ENCODE measurements at regions not wholly inside any gene's neighbourhood (a gene's known extent, or its start where the extent isn't known, plus 50 kb on each side); places are given as distances from the start of the nearest gene placed in this dataset.

GRCh38 chr5:126315341-126315740, 107.9 kb upstream of the GRAMD2B start:
- DNase-seq: no peak

GRCh38 chr5:126332326-126332725, 90.9 kb upstream of the GRAMD2B start:
- DNase-seq: no peak

- DNase-seq: no peak
Observed at GRCh38 chr5:126334760-126335159, 88.4 kb upstream of the GRAMD2B start.

- no peak for DNase-seq
Observed at GRCh38 chr5:126335886-126336285, 87.3 kb upstream of the GRAMD2B start.

GRCh38 chr5:126338635-126339034, 84.6 kb upstream of the GRAMD2B start:
- DNase-seq: no peak

GRCh38 chr5:126339215-126339805, 83.9 kb upstream of the GRAMD2B start:
- DNase-seq: peak; percentile 52

- DNase-seq: no peak
Observed at GRCh38 chr5:126341906-126342630, 81.1 kb upstream of the GRAMD2B start.

GRCh38 chr5:126348855-126349635, 74.2 kb upstream of the GRAMD2B start:
- no peak for DNase-seq

GRCh38 chr5:126351153-126351552, 72.1 kb upstream of the GRAMD2B start:
- no peak for DNase-seq

- DNase-seq: no peak
Observed at GRCh38 chr5:126354012-126354857, 69.0 kb upstream of the GRAMD2B start.

GRCh38 chr5:126354858-126355731, 68.1 kb upstream of the GRAMD2B start:
- DNase-seq: no peak

GRCh38 chr5:126355940-126356339, 67.3 kb upstream of the GRAMD2B start:
- no peak for DNase-seq

GRCh38 chr5:126357585-126358342, 65.4 kb upstream of the GRAMD2B start:
- no peak for DNase-seq

- no peak for DNase-seq
Observed at GRCh38 chr5:126358525-126358924, 64.7 kb upstream of the GRAMD2B start.

- DNase-seq: no peak
Observed at GRCh38 chr5:126359884-126360283, 63.3 kb upstream of the GRAMD2B start.

- no peak for DNase-seq
Observed at GRCh38 chr5:126360467-126360866, 62.7 kb upstream of the GRAMD2B start.

GRCh38 chr5:126363658-126364057, 59.6 kb upstream of the GRAMD2B start:
- no peak for DNase-seq

- no peak for DNase-seq
Observed at GRCh38 chr5:126364206-126364902, 58.9 kb upstream of the GRAMD2B start.

GRCh38 chr5:126365446-126366198, 57.6 kb upstream of the GRAMD2B start:
- DNase-seq: no peak

GRCh38 chr5:126366199-126366560, 57.0 kb upstream of the GRAMD2B start:
- no peak for DNase-seq
